HEK293 (cell line): ENCODE measurements at regions not wholly inside any gene's neighbourhood (a gene's known extent, or its start where the extent isn't known, plus 50 kb on each side); places are given as distances from the start of the nearest gene placed in this dataset.

ENCODE experiments used
- CTCF ChIA-PET: fragments of 350-600 bp; formaldehyde crosslinking; extraction: SDS; loops from one replicate; lab custom pipeline; 2021; ENCODE audit warnings: antibody characterized with exemption; lab: Yijun Ruan, JAX
- POLR2A ChIA-PET: fragments of 300-600 bp; formaldehyde crosslinking; extraction: SDS; loops from one replicate; lab custom pipeline; 2020; ENCODE audit warnings: antibody characterized with exemption, inconsistent platforms; lab: Yijun Ruan, JAX
- H3K27ac ChIP-seq: fragments of 200-500 bp; sonication (Bioruptor generic); 2 replicates; pipeline ENCODE4 v1.5.1; 2014; ENCODE audit warnings: low read depth, low read length, control low read depth, inconsistent platforms; ENCODE audit errors: extremely low read depth
- H3K36me3 ChIP-seq, 2 experiments: fragments of 200-500 bp in 1 of 2; sonication (Bioruptor generic) in 1 of 2; 1 replicate in 1 of 2; 2 replicates in 1 of 2; pipeline ENCODE4 v1.5.1; 2014 to 2017; ENCODE audit warnings: inconsistent platforms in 2 of 2, low read length in 2 of 2; ENCODE audit not compliant: control insufficient read depth in 2 of 2, insufficient read depth in 1 of 2
- H3K4me1 ChIP-seq: fragments of 200-500 bp; sonication (Bioruptor generic); 2 replicates; pipeline ENCODE4 v1.5.1; 2014; ENCODE audit warnings: mild to moderate bottlenecking, low read length, inconsistent platforms; ENCODE audit not compliant: control insufficient read depth, insufficient read depth
- H3K4me3 ChIP-seq: 2 replicates; pipeline ENCODE4 v1.5.1; 2011; ENCODE audit warnings: low read depth, mild to moderate bottlenecking, control low read depth, low read length, moderate library complexity
- H3K9me3 ChIP-seq: fragments of 200-500 bp; sonication (Bioruptor generic); 2 replicates; pipeline ENCODE4 v1.5.1; 2014; ENCODE audit warnings: low read depth, low read length, inconsistent platforms; ENCODE audit not compliant: control insufficient read depth, insufficient read depth
- FEZF1 ChIP-seq: fragments of 450-650 bp; formaldehyde crosslinking; IDR thresholded peaks from 2 replicates; pipeline ENCODE4 v1.5.1; 2016; ENCODE audit warnings: missing biosample characterization, missing genetic modification characterization
- HOXA7 ChIP-seq: sonication (generic); formaldehyde crosslinking; IDR thresholded peaks from 2 replicates; pipeline ENCODE4 v1.8.1; 2022; ENCODE audit warnings: missing genetic modification reagents, borderline replicate concordance
- HOXC10 ChIP-seq: sonication (generic); formaldehyde crosslinking; IDR thresholded peaks from 2 replicates; pipeline ENCODE4 v1.8.1; 2023; ENCODE audit warnings: mild to moderate bottlenecking, missing genetic modification reagents
- KLF16 ChIP-seq: fragments of 450-650 bp; formaldehyde crosslinking; IDR thresholded peaks from 2 replicates; pipeline ENCODE4 v1.5.1; 2017; ENCODE audit warnings: missing biosample characterization, missing genetic modification characterization
- PRDM1 ChIP-seq: fragments of 450-650 bp; formaldehyde crosslinking; IDR thresholded peaks from 2 replicates; pipeline ENCODE4; 2016; ENCODE audit warnings: missing biosample characterization, missing genetic modification characterization
- SCRT2 ChIP-seq: fragments of 450-650 bp; formaldehyde crosslinking; IDR thresholded peaks from 2 replicates; pipeline ENCODE4 v1.5.1; 2016; ENCODE audit warnings: missing biosample characterization, missing genetic modification characterization
- ZBTB17 ChIP-seq: fragments of 450-650 bp; formaldehyde crosslinking; IDR thresholded peaks from 2 replicates; pipeline ENCODE4 v1.5.1; 2016; ENCODE audit warnings: missing biosample characterization, missing genetic modification characterization
- ZFP3 ChIP-seq: fragments of 450-650 bp; formaldehyde crosslinking; IDR thresholded peaks from 2 replicates; pipeline ENCODE4 v1.5.1; 2016; ENCODE audit warnings: low read depth, missing biosample characterization, missing genetic modification characterization
- ZFP37 ChIP-seq: fragments of 450-650 bp; formaldehyde crosslinking; IDR thresholded peaks from 2 replicates; pipeline ENCODE4 v1.5.1; 2016; ENCODE audit warnings: missing biosample characterization, missing genetic modification characterization
- ZNF148 ChIP-seq: fragments of 450-650 bp; formaldehyde crosslinking; IDR thresholded peaks from 2 replicates; pipeline ENCODE4 v1.5.0; 2017; ENCODE audit warnings: missing biosample characterization, missing genetic modification characterization, borderline replicate concordance
- ZNF221 ChIP-seq: fragments of 450-650 bp; formaldehyde crosslinking; IDR thresholded peaks from 2 replicates; pipeline ENCODE4 v1.5.1; 2017; ENCODE audit warnings: missing biosample characterization, missing genetic modification characterization, borderline replicate concordance
- ZNF248 ChIP-seq: fragments of 450-650 bp; formaldehyde crosslinking; IDR thresholded peaks from 2 replicates; pipeline ENCODE4 v1.5.1; 2017; ENCODE audit warnings: missing biosample characterization, missing genetic modification characterization
- ZNF292 ChIP-seq: fragments of 450-650 bp; formaldehyde crosslinking; IDR thresholded peaks from 2 replicates; pipeline ENCODE4 v1.5.1; 2016; ENCODE audit warnings: low read depth, missing biosample characterization, missing genetic modification characterization, borderline replicate concordance
- ZNF366 ChIP-seq: fragments of 450-650 bp; formaldehyde crosslinking; conservative IDR thresholded peaks from 2 replicates; pipeline ENCODE4 v1.5.1; 2016; ENCODE audit warnings: missing biosample characterization, missing genetic modification characterization
- ZNF658 ChIP-seq: fragments of 450-650 bp; formaldehyde crosslinking; IDR thresholded peaks from 2 replicates; pipeline ENCODE4; 2016; ENCODE audit warnings: missing biosample characterization, missing genetic modification characterization
- ZNF701 ChIP-seq: fragments of 450-650 bp; formaldehyde crosslinking; IDR thresholded peaks from 2 replicates; pipeline ENCODE4 v1.5.1; 2016; ENCODE audit warnings: missing biosample characterization, missing genetic modification characterization
- TF ChIP-seq, protein P1 (sequence below): fragments of 450-650 bp; formaldehyde crosslinking; IDR thresholded peaks from 2 replicates; pipeline ENCODE4 v1.5.1; 2016; ENCODE audit warnings: missing biosample characterization, missing genetic modification characterization
- TF ChIP-seq, protein P2 (sequence below): fragments of 450-650 bp; IDR thresholded peaks from 2 replicates; pipeline ENCODE4 v1.5.1; 2018; ENCODE audit warnings: missing biosample characterization, mild to moderate bottlenecking, missing genetic modification characterization
- TF ChIP-seq, protein P3 (sequence below): fragments of 450-650 bp; formaldehyde crosslinking; IDR thresholded peaks from 2 replicates; pipeline ENCODE4 v1.5.1; 2016; ENCODE audit warnings: missing biosample characterization, missing genetic modification characterization, low read depth
- TF ChIP-seq, protein P4 (sequence below): fragments of 450-650 bp; formaldehyde crosslinking; IDR thresholded peaks from 2 replicates; pipeline ENCODE4; 2016; ENCODE audit warnings: missing biosample characterization, missing genetic modification characterization
- TF ChIP-seq, protein P5 (sequence below): fragments of 450-650 bp; formaldehyde crosslinking; IDR thresholded peaks from 2 replicates; pipeline ENCODE4 v1.5.1; 2016; ENCODE audit warnings: missing biosample characterization, missing genetic modification characterization

DNA sequence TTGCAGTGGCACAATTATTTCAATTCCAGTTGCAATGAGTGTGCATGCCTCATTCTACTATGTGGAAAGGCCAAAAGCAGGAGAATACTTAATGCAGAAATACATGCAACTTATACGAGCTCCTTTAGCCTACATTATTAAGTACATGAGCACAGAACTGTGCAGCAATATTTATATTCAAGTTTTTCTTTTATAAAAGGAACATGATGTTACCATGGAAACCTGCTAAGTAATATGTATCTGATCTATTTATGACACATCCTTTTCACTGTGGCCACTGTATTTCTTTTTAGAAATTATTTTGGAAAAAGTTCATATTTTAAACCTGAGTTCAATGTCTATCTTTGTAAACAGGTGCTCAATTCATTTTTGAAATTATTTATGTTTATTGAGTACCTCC, 88.9 kb downstream of the ELAPOR2 start:
- Histone ChIP-seq H3K4me3 (no peak overlapping the region), H3K9me3 (no peaks in the 10 kb centered on the region), H3K27ac (no peak overlapping the region), H3K4me1 (no peaks in the 10 kb centered on the region), H3K36me3 (no peaks in the 10 kb centered on the region)
- CTCF ChIA-PET: interaction anchor here (0.5 kb wide), 1 partner anchor 115 kb away, joined by 3 read pairs; no protein-coding TSS in a partner anchor
- no peak for TF ChIP-seq ZNF701 (tag by site-specific recombination)
- TF ChIP-seq, protein P1, sequence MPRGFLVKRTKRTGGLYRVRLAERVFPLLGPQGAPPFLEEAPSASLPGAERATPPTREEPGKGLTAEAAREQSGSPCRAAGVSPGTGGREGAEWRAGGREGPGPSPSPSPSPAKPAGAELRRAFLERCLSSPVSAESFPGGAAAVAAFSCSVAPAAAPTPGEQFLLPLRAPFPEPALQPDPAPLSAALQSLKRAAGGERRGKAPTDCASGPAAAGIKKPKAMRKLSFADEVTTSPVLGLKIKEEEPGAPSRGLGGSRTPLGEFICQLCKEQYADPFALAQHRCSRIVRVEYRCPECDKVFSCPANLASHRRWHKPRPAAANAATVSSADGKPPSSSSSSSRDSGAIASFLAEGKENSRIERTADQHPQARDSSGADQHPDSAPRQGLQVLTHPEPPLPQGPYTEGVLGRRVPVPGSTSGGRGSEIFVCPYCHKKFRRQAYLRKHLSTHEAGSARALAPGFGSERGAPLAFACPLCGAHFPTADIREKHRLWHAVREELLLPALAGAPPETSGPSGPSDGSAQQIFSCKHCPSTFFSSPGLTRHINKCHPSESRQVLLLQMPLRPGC (tag by site-specific recombination): no peak
- TF ChIP-seq, all 188 proteins: peak for 0
- POLR2A ChIA-PET: no interaction called here

GRCh38 chr7:86969865-86970264, 89.6 kb downstream of the ELAPOR2 start:
- H3K4me1 ChIP-seq: no peaks in the 10 kb centered on the region
- no peaks in the 10 kb centered on the region for H3K36me3 ChIP-seq
- POLR2A ChIA-PET: no interaction called here
- no peak overlapping the region for H3K27ac ChIP-seq
- TF ChIP-seq, protein P2, sequence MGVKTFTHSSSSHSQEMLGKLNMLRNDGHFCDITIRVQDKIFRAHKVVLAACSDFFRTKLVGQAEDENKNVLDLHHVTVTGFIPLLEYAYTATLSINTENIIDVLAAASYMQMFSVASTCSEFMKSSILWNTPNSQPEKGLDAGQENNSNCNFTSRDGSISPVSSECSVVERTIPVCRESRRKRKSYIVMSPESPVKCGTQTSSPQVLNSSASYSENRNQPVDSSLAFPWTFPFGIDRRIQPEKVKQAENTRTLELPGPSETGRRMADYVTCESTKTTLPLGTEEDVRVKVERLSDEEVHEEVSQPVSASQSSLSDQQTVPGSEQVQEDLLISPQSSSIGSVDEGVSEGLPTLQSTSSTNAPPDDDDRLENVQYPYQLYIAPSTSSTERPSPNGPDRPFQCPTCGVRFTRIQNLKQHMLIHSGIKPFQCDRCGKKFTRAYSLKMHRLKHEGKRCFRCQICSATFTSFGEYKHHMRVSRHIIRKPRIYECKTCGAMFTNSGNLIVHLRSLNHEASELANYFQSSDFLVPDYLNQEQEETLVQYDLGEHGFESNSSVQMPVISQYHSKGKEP (tag by site-specific recombination): no peak
- TF ChIP-seq, protein P3, sequence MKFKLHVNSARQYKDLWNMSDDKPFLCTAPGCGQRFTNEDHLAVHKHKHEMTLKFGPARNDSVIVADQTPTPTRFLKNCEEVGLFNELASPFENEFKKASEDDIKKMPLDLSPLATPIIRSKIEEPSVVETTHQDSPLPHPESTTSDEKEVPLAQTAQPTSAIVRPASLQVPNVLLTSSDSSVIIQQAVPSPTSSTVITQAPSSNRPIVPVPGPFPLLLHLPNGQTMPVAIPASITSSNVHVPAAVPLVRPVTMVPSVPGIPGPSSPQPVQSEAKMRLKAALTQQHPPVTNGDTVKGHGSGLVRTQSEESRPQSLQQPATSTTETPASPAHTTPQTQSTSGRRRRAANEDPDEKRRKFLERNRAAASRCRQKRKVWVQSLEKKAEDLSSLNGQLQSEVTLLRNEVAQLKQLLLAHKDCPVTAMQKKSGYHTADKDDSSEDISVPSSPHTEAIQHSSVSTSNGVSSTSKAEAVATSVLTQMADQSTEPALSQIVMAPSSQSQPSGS (tag by site-specific recombination): no peak
- TF ChIP-seq SCRT2 (tag by site-specific recombination): no peak
- TF ChIP-seq, protein P4, sequence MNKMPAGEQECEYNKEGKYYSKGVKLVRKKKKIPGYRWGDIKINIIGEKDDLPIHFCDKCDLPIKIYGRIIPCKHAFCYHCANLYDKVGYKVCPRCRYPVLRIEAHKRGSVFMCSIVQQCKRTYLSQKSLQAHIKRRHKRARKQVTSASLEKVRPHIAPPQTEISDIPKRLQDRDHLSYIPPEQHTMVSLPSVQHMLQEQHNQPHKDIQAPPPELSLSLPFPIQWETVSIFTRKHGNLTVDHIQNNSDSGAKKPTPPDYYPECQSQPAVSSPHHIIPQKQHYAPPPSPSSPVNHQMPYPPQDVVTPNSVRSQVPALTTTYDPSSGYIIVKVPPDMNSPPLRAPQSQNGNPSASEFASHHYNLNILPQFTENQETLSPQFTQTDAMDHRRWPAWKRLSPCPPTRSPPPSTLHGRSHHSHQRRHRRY (tag by site-specific recombination): no peak
- TF ChIP-seq ZNF148 (tag by site-specific recombination): no peak
- TF ChIP-seq HOXA7: no peak
- TF ChIP-seq ZNF658 (tag by site-specific recombination): no peak
- TF ChIP-seq HOXC10: no peak
- no peak for TF ChIP-seq KLF16
- TF ChIP-seq ZNF366 (tag by site-specific recombination): no peak
- no peak overlapping the region for H3K4me3 ChIP-seq
- CTCF ChIA-PET: interaction anchor here (0.5 kb wide), 2 partner anchors 33 to 115 kb away, joined by 3 read pairs; no protein-coding TSS in a partner anchor
- no peaks in the 10 kb centered on the region for H3K9me3 ChIP-seq

- ChIA-PET CTCF (no interaction called here), POLR2A (no interaction called here)
- Histone ChIP-seq H3K9me3 (no peaks in the 10 kb centered on the region), H3K36me3 (no peaks in the 10 kb centered on the region), H3K4me3 (no peak overlapping the region), H3K4me1 (no peaks in the 10 kb centered on the region), H3K27ac (no peak overlapping the region)
- TF ChIP-seq ZBTB17 (tag by site-specific recombination) (no peak), ZNF292 (tag by site-specific recombination) (no peak), PRDM1 (tag by site-specific recombination) (no peak), ZFP3 (tag by site-specific recombination) (no peak), ZNF248 (tag by site-specific recombination) (no peak), ZFP37 (tag by site-specific recombination) (no peak), ZNF221 (tag by site-specific recombination) (no peak), FEZF1 (no peak)
- TF ChIP-seq, protein P5, sequence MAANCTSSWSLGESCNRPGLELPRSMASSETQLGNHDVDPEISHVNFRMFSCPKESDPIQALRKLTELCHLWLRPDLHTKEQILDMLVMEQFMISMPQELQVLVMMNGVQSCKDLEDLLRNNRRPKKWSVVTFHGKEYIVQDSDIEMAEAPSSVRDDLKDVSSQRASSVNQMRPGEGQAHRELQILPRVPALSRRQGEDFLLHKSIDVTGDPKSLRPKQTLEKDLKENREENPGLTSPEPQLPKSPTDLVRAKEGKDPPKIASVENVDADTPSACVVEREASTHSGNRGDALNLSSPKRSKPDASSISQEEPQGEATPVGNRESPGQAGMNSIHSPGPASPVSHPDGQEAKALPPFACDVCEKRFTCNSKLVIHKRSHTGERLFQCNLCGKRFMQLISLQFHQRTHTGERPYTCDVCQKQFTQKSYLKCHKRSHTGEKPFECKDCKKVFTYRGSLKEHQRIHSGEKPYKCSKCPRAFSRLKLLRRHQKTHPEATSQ (tag by site-specific recombination): no peak
- TF ChIP-seq, protein P1 (tag by site-specific recombination): no peak
Observed at GRCh38 chr7:86968618-86969017, 90.8 kb downstream of the ELAPOR2 start.
